GM12864 (cell line): ENCODE measurements at regions not wholly inside any gene's neighbourhood (a gene's known extent, or its start where the extent isn't known, plus 50 kb on each side); places are given as distances from the start of the nearest gene placed in this dataset.

Experiments
- DNase-seq: peaks from one replicate; pipeline ENCODE4 v3.0.0-alpha.2; 2011; ENCODE audit warnings: low read depth
- H3K4me3 ChIP-seq: 2 replicates; pipeline ENCODE4 v1.5.1; 2011; ENCODE audit warnings: mild to moderate bottlenecking, low read depth, low read length, control low read depth
- TF ChIP-seq, protein P1 (sequence below): IDR thresholded peaks from 2 replicates; pipeline ENCODE4 v1.5.1; 2011; ENCODE audit warnings: low read depth, mild to moderate bottlenecking, moderate library complexity, low read length, control low read depth, inconsistent platforms; ENCODE audit errors: missing control alignments

DNA sequence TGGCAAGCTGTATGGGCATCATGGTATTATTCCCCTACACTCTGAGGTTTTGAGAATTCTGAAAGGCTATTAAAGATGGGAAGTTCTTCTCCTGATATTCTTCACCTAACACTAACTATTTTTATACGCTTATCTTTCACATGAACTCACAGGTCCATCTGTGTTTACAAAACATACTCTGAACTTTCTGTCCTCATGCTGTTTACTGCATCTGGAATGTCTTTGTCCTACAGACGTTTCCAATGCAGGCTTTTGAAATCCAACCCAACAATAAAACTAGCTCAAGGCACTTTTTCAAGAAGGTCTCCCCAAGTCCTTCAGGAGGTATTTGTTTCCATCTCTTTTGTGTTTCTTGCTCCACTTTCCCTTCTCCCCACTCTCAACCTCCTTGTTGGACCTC lies 60.5 kb upstream of the MLIP start:
- TF ChIP-seq, protein P1, sequence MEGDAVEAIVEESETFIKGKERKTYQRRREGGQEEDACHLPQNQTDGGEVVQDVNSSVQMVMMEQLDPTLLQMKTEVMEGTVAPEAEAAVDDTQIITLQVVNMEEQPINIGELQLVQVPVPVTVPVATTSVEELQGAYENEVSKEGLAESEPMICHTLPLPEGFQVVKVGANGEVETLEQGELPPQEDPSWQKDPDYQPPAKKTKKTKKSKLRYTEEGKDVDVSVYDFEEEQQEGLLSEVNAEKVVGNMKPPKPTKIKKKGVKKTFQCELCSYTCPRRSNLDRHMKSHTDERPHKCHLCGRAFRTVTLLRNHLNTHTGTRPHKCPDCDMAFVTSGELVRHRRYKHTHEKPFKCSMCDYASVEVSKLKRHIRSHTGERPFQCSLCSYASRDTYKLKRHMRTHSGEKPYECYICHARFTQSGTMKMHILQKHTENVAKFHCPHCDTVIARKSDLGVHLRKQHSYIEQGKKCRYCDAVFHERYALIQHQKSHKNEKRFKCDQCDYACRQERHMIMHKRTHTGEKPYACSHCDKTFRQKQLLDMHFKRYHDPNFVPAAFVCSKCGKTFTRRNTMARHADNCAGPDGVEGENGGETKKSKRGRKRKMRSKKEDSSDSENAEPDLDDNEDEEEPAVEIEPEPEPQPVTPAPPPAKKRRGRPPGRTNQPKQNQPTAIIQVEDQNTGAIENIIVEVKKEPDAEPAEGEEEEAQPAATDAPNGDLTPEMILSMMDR = no peak
- H3K4me3 ChIP-seq = no peak overlapping the region
- no peak for DNase-seq

DNA sequence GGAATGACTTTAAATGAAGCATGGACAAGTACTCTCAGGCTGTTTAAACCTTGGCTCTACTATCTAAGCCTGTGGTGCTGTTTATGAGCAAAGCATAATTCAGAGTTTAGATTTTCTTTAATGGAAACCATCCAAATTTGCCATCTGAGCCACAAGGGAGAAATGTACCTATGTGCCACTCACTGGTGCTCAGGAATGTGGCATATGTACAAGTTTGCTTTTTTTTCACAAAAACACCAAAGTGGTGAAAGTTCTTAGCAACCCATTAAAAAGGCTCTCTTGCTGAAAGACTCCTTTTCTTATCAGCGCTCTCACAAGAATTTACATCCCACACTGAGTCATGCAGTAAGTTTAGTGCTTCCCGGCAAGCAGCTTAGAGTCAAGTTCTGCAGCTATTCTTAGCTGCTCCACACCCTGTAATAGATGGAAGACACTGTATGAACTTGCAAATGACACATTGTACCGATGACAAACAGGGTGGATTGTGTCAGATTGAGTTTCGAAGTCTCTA lies 57.3 kb upstream of the MLIP start:
- no peak overlapping the region for H3K4me3 ChIP-seq
- TF ChIP-seq, protein P1 = no peak
- DNase-seq = no peak

DNA sequence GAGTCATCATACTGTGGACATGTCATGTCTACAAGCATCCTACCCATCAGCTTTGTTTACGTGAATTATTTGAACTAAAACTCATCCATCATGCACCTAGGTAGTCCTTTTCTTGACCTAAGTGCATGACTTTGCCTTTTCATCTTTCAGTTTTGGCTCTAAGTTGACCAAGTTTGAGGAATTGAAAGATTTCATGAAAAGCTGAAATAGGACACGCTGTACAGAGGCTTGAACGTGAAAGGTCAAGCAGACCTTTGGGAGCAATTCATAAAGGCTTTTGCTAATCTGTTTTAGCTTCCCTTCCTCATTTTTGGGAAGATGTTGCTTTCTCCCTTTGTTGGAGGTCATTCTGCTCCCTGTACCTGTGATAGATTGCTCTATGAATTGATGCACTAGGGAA lies 55.1 kb upstream of the MLIP start:
- TF ChIP-seq, protein P1 = no peak
- no peak for DNase-seq
- H3K4me3 ChIP-seq = no peak overlapping the region

- TF ChIP-seq, protein P1 = no peak
- DNase-seq = no peak
- no peak overlapping the region for H3K4me3 ChIP-seq
These were observed 54.2 kb upstream of the MLIP start for GRCh38 chr6:54057058-54057457.

GRCh38 chr6:54058236-54058635 lies 53.0 kb upstream of the MLIP start:
- no peak overlapping the region for H3K4me3 ChIP-seq
- TF ChIP-seq, protein P1 = no peak
- DNase-seq = no peak

- no peak overlapping the region for H3K4me3 ChIP-seq
- no peak for DNase-seq
- TF ChIP-seq, protein P1 = no peak
These were observed 51.6 kb upstream of the MLIP start for GRCh38 chr6:54059683-54060082.

GRCh38 chr6:54060286-54060685 lies 51.0 kb upstream of the MLIP start:
- H3K4me3 ChIP-seq = no peak overlapping the region
- TF ChIP-seq, protein P1 = no peak
- DNase-seq = no peak
